ACHN (cell line): ENCODE measurements at regions not wholly inside any gene's neighbourhood (a gene's known extent, or its start where the extent isn't known, plus 50 kb on each side); places are given as distances from the start of the nearest gene placed in this dataset.
"Not testable (repeated sequence)": the region's sequence is repeated elsewhere in the genome, so short reads cannot be mapped to it uniquely, and the experiment has no call there.

Experiments
- DNase-seq: peaks from one replicate; pipeline ENCODE4 v3.0.0-alpha.2; 2015
- in situ Hi-C: cut with HindIII; loops from 2 replicates; pipeline ENCODE4 v1.10.0; 2017; ENCODE audit warnings: low sequenced_read_pairs, low pct_ligation_motif_present, low pct_unique_long_range_greater_than_20kb

- in situ Hi-C loops: no loop called here
Observed at GRCh38 chr10:131825960-131826650, 74.7 kb upstream of the PPP2R2D start.

DNA sequence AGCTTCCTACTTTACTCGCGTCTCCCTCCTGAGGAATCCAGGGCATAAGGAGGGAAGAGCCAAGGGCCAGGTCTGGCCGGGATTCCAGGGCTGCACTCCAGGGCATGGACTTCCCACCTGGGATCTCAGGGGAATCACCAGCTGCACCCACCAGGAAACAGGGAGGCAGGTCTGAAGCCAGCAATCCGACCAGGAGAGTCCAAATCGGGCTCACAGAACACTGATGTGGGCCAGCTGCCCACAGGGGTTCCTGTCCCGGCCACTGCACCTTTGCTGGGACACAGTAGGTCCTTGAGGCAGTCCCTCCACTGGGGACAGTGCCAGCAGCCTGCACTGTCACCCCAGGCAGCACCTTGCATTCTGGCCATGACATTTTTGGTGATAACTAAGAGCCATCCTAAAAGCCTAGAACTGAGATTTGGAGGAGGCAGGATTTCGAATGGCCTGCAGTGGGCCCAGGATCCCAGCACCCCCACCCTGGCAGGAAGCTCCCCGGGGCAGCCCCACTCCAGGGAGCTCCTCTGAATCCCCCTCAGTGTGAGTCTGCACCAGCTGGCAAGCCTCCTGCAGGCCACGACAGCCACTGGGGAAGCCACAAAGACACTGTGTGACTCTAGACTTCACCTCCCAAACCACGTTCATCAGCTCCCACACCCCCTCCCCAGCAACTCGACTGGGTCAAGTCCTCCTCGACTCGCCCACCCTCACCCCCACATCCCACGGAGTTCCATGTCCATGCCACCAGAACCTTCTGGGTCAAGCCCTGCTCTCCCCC is 71.5 kb upstream of the PPP2R2D start:
- in situ Hi-C loops: no loop called here
- DNase-seq: no peak

More at GRCh38 chr10:131825960-131826650, 74.7 kb upstream of the PPP2R2D start:
- DNase-seq: no peak

DNA sequence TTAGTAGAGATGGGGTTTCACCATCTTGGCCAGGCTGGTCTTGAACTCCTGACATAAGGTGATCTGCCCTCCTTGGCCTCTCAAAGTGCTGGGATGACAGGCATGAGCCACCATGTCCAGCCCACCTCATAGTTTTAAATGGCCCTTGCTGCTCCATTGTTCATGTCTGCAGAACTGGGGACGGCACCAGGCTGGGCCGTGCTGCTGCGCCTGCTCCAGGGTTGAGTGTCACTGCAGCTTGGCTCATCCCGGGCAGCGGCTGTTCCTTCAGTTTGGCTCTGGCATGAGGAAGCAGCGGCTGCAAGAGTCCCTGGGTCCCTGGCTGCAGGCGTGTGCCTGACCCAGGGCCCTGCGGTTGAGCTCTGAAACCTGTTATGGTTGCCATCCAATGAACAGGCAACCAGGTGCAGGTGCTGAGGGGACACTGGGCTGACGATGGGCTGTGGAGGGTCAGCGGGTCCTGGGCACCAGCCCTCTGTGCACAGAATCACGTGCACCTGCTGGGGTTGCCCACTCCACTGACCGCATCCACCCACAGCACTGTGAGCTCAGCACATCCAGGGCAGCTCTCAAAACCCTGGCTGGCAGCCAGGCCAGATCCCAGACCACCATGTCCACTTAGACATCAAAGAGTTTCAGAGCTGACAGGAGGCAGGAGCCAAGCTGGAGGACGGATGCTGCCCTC is 70.2 kb upstream of the PPP2R2D start:
- no peak for DNase-seq
- in situ Hi-C loops: no loop called here

DNA sequence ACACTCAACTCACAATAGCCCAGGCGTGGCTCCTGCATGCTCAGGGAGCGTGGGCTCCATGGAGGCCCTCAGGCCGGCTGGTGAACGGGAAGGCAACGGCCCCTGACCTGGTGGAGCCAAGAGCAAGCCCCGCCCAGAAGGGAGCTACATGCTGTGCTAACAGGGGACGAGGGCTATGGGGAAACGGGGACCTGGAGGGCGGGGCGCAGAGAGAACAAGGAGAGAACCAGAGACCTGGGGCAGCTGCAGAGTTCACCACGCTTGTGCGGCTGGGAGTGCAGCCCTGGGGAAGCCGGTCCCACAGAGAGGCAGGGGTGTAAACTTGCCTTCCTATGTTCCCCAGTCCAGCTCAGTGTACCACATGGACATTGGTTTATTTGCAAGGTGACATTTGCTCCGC is 69.2 kb upstream of the PPP2R2D start:
- DNase-seq: no peak
- in situ Hi-C loops: no loop called here

- no peak for DNase-seq
- in situ Hi-C loops: no loop called here
Observed at GRCh38 chr10:131832056-131832685, 68.6 kb upstream of the PPP2R2D start.

DNA sequence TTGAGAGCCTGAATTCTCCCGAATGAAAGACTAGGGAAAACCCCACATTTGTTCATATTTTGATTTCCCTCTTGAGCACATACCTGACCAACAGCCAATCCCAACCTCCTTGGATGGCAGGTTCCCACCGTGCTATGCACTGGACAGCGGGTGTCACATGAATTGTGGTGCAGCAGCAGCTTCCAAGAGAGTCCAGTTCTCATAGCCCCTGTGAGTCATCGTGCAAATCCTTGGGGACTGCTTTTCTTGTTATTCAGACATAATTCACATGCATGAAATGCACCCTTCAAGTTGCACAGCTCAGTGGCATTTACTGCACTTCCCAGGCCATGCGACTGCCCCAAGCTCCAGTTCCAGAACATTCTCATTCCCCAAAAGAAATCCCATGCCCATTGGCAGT is 67.8 kb upstream of the PPP2R2D start:
- in situ Hi-C loops: no loop called here
- DNase-seq: no peak

DNA sequence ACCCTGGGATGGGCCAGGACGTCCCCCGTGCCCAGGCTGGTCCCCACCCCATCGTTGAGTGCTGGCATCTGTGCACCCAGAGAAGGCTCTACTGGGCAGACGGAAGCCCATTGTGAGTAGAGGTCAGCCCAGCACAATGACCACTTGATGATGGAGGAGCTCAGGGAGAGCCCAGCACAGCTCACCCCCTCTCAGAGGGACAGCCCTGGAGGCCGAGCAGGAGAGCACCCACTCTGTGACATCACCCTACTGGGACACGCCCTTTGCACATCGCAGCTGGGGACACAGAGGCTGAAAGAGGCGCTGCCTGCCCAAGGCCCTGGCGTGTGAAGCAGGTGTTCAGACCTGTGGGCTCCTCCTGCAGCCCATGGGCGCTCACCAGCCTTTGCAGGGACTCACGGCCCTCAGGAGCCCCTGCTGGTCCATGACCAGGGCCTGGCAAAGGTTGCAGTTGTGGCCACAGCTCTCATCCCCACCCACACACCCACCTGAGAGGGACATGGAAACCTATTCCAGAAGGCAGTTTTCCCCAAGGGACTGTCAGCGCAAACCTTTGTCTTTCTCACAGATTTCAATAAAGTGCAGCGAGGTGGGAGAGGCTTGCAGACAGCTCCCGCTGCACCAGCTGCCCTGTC is 67.2 kb upstream of the PPP2R2D start:
- no peak for DNase-seq
- in situ Hi-C loops: no loop called here

- in situ Hi-C loops: no loop called here
- DNase-seq: no peak
Observed at GRCh38 chr10:131834152-131834810, 66.5 kb upstream of the PPP2R2D start.

GRCh38 chr10:131838966-131839742 is 61.7 kb upstream of the PPP2R2D start:
- in situ Hi-C loops: no loop called here
- no peak for DNase-seq

- in situ Hi-C loops, DNase-seq: not testable (repeated sequence)
Observed at GRCh38 chr10:131839880-131840787, 60.7 kb upstream of the PPP2R2D start.

DNA sequence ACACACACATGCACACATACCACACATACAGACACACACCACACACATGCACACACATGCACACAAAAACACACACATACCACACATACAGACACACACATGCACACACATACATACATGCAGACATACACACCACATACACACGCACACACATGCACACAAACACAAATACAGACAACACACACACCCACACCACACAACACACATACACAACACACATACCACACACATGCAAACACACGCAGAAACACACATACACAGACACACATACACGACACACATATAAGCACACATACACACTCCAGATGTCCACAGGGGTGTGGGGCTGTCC is 60.1 kb upstream of the PPP2R2D start:
- in situ Hi-C loops: no loop called here
- no peak for DNase-seq

- in situ Hi-C loops: no loop called here
- no peak for DNase-seq
Observed at GRCh38 chr10:131841131-131841660, 59.6 kb upstream of the PPP2R2D start.

DNA sequence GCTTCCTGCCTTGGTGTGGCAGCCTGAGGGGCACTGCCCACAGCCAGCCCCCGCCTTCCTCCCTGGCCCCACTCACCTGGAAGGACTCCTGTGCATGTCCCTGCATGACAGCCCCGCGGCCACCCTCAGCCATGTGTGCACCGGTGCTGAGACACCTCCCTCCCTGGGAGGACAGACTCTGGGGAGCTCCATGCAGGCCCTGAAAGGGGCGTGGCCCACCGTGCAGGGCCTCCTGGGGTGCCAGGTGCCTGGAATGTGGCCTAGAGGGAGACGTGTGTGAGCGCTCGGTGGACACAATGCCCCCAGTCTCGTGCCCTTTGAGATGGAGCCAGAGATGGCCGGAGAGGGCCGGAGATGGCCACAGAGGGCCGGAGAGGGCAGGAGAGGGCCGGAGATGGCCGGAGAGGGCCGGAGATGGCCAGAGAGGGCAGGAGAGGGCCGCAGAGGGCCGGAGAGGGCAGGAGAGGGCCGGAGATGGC is 59.1 kb upstream of the PPP2R2D start:
- in situ Hi-C loops: no loop called here
- DNase-seq: no peak

DNA sequence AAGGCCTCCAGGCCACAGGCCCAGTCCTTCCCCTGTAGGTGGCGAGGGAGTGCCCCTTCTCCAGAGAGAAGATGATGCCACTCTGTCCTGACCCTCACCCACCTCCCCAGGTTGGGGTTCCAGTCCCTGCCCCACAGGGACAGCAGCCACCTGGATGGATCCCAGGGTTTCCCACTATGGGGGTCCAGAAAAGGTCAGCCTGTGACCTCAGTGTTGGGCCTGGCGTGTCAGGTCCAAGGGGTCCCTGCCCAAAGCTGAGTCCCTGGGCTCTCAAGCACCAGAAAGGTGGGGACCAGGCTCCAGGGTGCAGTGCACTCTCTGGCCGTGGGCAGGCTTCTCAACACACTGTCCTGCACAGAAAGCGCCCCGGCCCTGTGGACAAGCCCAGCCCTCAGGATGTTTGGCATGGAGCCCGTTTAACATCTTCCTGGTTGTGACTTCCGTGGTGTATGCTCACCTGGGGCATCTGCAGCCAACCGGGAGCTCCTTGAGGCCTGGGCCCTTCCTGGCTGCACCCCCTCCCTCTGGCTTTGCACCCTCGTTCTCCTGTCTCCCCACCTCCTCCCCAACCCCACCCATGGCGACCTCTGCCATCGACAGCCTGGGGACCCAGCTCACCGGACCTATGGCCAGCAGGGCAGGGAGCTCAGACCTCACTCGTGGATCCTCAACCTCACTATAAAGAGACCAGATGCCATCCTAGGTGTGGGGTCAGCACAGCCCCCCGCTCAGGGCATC is 58.3 kb upstream of the PPP2R2D start:
- in situ Hi-C loops: no loop called here
- no peak for DNase-seq

DNA sequence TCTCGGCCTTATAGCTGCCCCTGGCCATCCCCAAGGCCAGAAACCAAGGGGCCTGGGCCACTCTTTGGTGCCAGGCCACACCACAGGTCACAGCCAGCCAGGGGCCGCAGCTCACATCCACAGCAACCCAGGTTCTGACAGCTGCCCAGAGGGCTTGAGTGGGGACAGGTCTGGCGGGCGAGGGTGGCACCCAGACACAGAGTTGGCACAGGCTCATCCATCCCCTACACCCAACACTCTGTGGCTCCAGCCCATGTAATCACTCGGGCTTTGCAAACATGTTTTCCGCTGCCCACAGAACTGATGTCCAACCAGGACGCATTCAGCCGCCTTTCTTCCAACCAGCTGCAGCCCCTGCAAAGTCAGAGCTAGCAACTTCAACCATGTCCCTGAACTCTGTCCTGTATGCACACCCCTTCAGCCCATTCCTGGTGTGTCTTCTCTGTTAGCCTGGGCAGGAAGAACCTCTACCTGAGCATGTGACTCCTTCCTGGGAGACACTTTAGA is 57.7 kb upstream of the PPP2R2D start:
- in situ Hi-C loops: no loop called here

GRCh38 chr10:131843881-131844284 is 56.9 kb upstream of the PPP2R2D start:
- DNase-seq: no peak
- in situ Hi-C loops: no loop called here

More for the DNA sequence above, 57.7 kb upstream of the PPP2R2D start:
- DNase-seq: no peak
